GM12878 (cell line): ENCODE measurements at regions not wholly inside any gene's neighbourhood (a gene's known extent, or its start where the extent isn't known, plus 50 kb on each side); places are given as distances from the start of the nearest gene placed in this dataset.

Experiments used
- ATAC-seq: fragments of 200-7000 bp; cut with Tn5 transposase; 3 replicates; pipeline ENCODE4 v1.9.1; 2020; ENCODE audit warnings: mild to moderate bottlenecking, moderate library complexity
- BruUV-seq: library from RNA; stranded (reverse); fragments of 400-500 nt; replicated peaks from 2 replicates; lab custom pipeline; 2021; lab: Mats Ljungman, UMichigan
- CTCF ChIA-PET: fragments of 300-600 bp; sonication (Branson Sonifier 250); formaldehyde crosslinking; extraction: SDS; loops from one replicate; lab custom pipeline; 2021; ENCODE audit warnings: inconsistent platforms; lab: Yijun Ruan, JAX
- POLR2A ChIA-PET: fragments of 350-600 bp; formaldehyde crosslinking; extraction: SDS; loops from one replicate; lab custom pipeline; 2021; ENCODE audit warnings: inconsistent platforms; lab: Charles Lee
- RAD21 ChIA-PET: fragments of 300-600 bp; sonication (Branson Sonifier 250); formaldehyde crosslinking; loops from one replicate; lab custom pipeline; 2023; ENCODE audit warnings: antibody characterized with exemption; ENCODE audit not compliant: unreplicated experiment; lab: Charles Lee
- SMC1A ChIA-PET: fragments of 300-600 bp; sonication (Branson Sonifier 250); formaldehyde crosslinking; loops from one replicate; lab custom pipeline; 2023; ENCODE audit not compliant: unreplicated experiment, uncharacterized antibody; lab: Charles Lee
- DNase-seq: peaks from one replicate; pipeline ENCODE4 v3.0.0-alpha.2; 2011; ENCODE audit warnings: low read depth, low spot score
- FAIRE-seq: peaks from 3 replicates; lab custom pipeline; 2011; peaks lifted over from hg19 to GRCh38; lab: Jason Lieb, UNC
- H2AFZ ChIP-seq: 2 replicates; pipeline ENCODE4 v1.6.0; 2011; ENCODE audit warnings: low read depth, low read length, control low read depth; ENCODE audit not compliant: control insufficient read depth
- H3K27ac ChIP-seq: 2 replicates; pipeline ENCODE4 v1.5.1; 2011; ENCODE audit warnings: control low read depth; ENCODE audit not compliant: control insufficient read depth, insufficient read depth
- H3K27me3 ChIP-seq, 2 experiments: replicated peaks in 1 of 2; 2 replicates each; pipeline versions ENCODE4 v1.6.0 to v1.6.1; 2011; ENCODE audit warnings: low read length in 1 of 2; ENCODE audit not compliant: control insufficient read depth in 2 of 2, insufficient read depth in 2 of 2
- H3K36me3 ChIP-seq, 2 experiments: 2 replicates each; pipeline ENCODE4 v1.5.1; 2011; ENCODE audit warnings: low read length in 1 of 2; ENCODE audit not compliant: control insufficient read depth in 2 of 2, insufficient read depth in 2 of 2
- H3K4me1 ChIP-seq: 2 replicates; pipeline ENCODE4 v1.6.1; 2011; ENCODE audit warnings: mild to moderate bottlenecking, low read length, moderate library complexity, mixed read lengths; ENCODE audit not compliant: control insufficient read depth, insufficient read depth
- H3K4me2 ChIP-seq: 2 replicates; pipeline ENCODE4 v1.6.0; 2011; ENCODE audit warnings: control low read depth; ENCODE audit not compliant: control insufficient read depth, insufficient read depth
- H3K4me3 ChIP-seq: fragments of 200-600 bp; sonication (generic); 2 replicates; pipeline ENCODE4 v1.5.1; 2016
- H3K79me2 ChIP-seq: 2 replicates; pipeline ENCODE4 v1.6.0; 2011; ENCODE audit warnings: low read length; ENCODE audit not compliant: control insufficient read depth, insufficient read depth
- H3K9ac ChIP-seq: 2 replicates; pipeline ENCODE4 v1.8.0; 2011; ENCODE audit warnings: low read length, control low read depth, mixed read lengths; ENCODE audit not compliant: control insufficient read depth, insufficient read depth
- H3K9me3 ChIP-seq: replicated peaks from 3 replicates; pipeline ENCODE4 v1.5.1; 2011; ENCODE audit warnings: mild to moderate bottlenecking, low read length; ENCODE audit not compliant: control insufficient read depth, insufficient read depth
- H4K20me1 ChIP-seq: 2 replicates; pipeline ENCODE4 v1.6.0; 2011; ENCODE audit not compliant: control insufficient read depth, insufficient read depth
- CBX5 ChIP-seq: sonication (generic); IDR thresholded peaks from 2 replicates; pipeline ENCODE4 v1.6.1; 2016; ENCODE audit warnings: low read depth, moderate library complexity, mild to moderate bottlenecking, inconsistent platforms
- DPF2 ChIP-seq: fragments of 450-650 bp; IDR thresholded peaks from 2 replicates; pipeline ENCODE4 v1.6.1; 2017; ENCODE audit warnings: mild to moderate bottlenecking
- EZH2 ChIP-seq: IDR thresholded peaks from 2 replicates; pipeline ENCODE4 v1.6.1; 2012; ENCODE audit warnings: low read depth, mild to moderate bottlenecking, control low read depth, inconsistent platforms, low read length, borderline replicate concordance; ENCODE audit not compliant: control insufficient read depth
- GATAD2B ChIP-seq: fragments of 450-650 bp; conservative IDR thresholded peaks from 2 replicates; pipeline ENCODE4 v1.6.1; 2017; ENCODE audit warnings: low read depth, mild to moderate bottlenecking, moderate library complexity
- HDAC6 ChIP-seq: fragments of 200-600 bp; sonication (generic); IDR thresholded peaks from one replicate; pipeline ENCODE4 v1.8.0; 2017; ENCODE audit warnings: antibody characterized with exemption; ENCODE audit not compliant: unreplicated experiment
- HDGF ChIP-seq: fragments of 450-650 bp; IDR thresholded peaks from 2 replicates; pipeline ENCODE4 v1.6.1; 2016; ENCODE audit warnings: antibody characterized with exemption
- JUNB ChIP-seq: IDR thresholded peaks from 2 replicates; pipeline ENCODE4 v1.6.1; 2016; ENCODE audit warnings: antibody characterized with exemption, mild to moderate bottlenecking
- MEF2A ChIP-seq: IDR thresholded peaks from 2 replicates; pipeline ENCODE4 v1.6.1; 2011; ENCODE audit warnings: low read depth, mild to moderate bottlenecking, low read length, moderate library complexity; ENCODE audit not compliant: insufficient read depth
- RAD21 ChIP-seq: IDR thresholded peaks from 2 replicates; pipeline ENCODE4 v1.6.1; 2011; ENCODE audit warnings: mild to moderate bottlenecking, low read depth, low read length, moderate library complexity; ENCODE audit not compliant: insufficient read depth
- RELA ChIP-seq: fragments of 450-650 bp; IDR thresholded peaks from 2 replicates; pipeline ENCODE4 v1.8.0; 2014; ENCODE audit warnings: borderline replicate concordance; ENCODE audit not compliant: partially characterized antibody
- RELB ChIP-seq: fragments of 450-650 bp; IDR thresholded peaks from 2 replicates; pipeline ENCODE4 v1.6.1; 2017; ENCODE audit warnings: low read depth, mild to moderate bottlenecking, moderate library complexity
- RFX5 ChIP-seq: IDR thresholded peaks from 2 replicates; pipeline ENCODE4 v1.6.1; 2011; ENCODE audit warnings: low read depth, low read length, improper control_type of control experiment
- RUNX3 ChIP-seq: IDR thresholded peaks from 2 replicates; pipeline ENCODE4 v1.6.1; 2012; ENCODE audit warnings: low read length, inconsistent platforms
- SMAD1 ChIP-seq: fragments of 450-650 bp; IDR thresholded peaks from 2 replicates; pipeline ENCODE4 v1.6.1; 2018; ENCODE audit warnings: mild to moderate bottlenecking, low read depth; ENCODE audit not compliant: partially characterized antibody
- SMC3 ChIP-seq: IDR thresholded peaks from 2 replicates; pipeline ENCODE4 v1.6.1; 2011; ENCODE audit warnings: low read length, improper control_type of control experiment, borderline replicate concordance
- SPI1 ChIP-seq: IDR thresholded peaks from 2 replicates; pipeline ENCODE4 v1.6.1; 2011; ENCODE audit warnings: low read depth, mild to moderate bottlenecking, low read length, moderate library complexity, borderline replicate concordance; ENCODE audit not compliant: insufficient read depth
- YY1 ChIP-seq: IDR thresholded peaks from 2 replicates; pipeline ENCODE4 v1.6.1; 2011; ENCODE audit warnings: low read depth, mild to moderate bottlenecking, low read length
- ZNF217 ChIP-seq: fragments of 450-650 bp; IDR thresholded peaks from 2 replicates; pipeline ENCODE4 v1.6.1; 2017; ENCODE audit warnings: antibody characterized with exemption, mild to moderate bottlenecking
- ZZZ3 ChIP-seq: IDR thresholded peaks from 2 replicates; pipeline ENCODE4 v1.6.1; 2011; ENCODE audit warnings: low read depth; ENCODE audit not compliant: control insufficient read depth, insufficient read length
- WGBS: methylation state at CpG from one replicate; pipeline ENCODE4 v1.1.6; 2016; ENCODE audit warnings: low lambda C conversion rate; ENCODE audit not compliant: insufficient replicate concordance, insufficient coverage; ENCODE audit errors: missing lambda C conversion rate; 5-methylcytosine and 5-hydroxymethylcytosine counted together
- in situ Hi-C: fragments of 300-500 bp; cut with MboI; formaldehyde crosslinking; loops from 9 replicates; pipeline ENCODE4 v1.14.3; 2018; ENCODE audit warnings: mixed read lengths
- intact Hi-C: fragments of 100-400 bp; cut with micrococcal nuclease; formaldehyde crosslinking; loops from one replicate; pipeline ENCODE4 v1.14.2; 2022; ENCODE audit not compliant: unreplicated experiment
- TF ChIP-seq, protein P1 (sequence below): IDR thresholded peaks from 2 replicates; pipeline ENCODE4 v1.6.1; 2011; ENCODE audit warnings: low read depth, mild to moderate bottlenecking, low read length, moderate library complexity, borderline replicate concordance; ENCODE audit errors: extremely low read depth

- 46% methylated on average over 2 of the region's 2 CpGs for WGBS
- Histone ChIP-seq H4K20me1 (no peaks in the 10 kb centered on the region), H3K4me2 (no peak overlapping the region), H2AFZ (no peak overlapping the region), H3K27ac (no peak overlapping the region), H3K9ac (no peak overlapping the region), H3K36me3 (no peaks in the 10 kb centered on the region), H3K4me1 (no peaks in the 10 kb centered on the region), H3K27me3 (no peaks in the 10 kb centered on the region), H3K4me3 (no peak overlapping the region), H3K9me3 (no peaks in the 10 kb centered on the region), H3K79me2 (no peaks in the 10 kb centered on the region)
- ChIA-PET SMC1A (interaction anchor here (0.9 to 1.1 kb wide), 3 partner anchors 9 to 12 kb away, joined by 3 read pairs; no protein-coding TSS in a partner anchor), POLR2A (interaction anchor here (1.4 kb wide), 1 partner anchor 18 kb away, joined by 3 read pairs; no protein-coding TSS in a partner anchor), RAD21 (no interaction called here), CTCF (interaction anchor here (1.6 kb wide), 1 partner anchor 20 kb away, joined by 3 read pairs; no protein-coding TSS in a partner anchor)
- BruUV-seq = no TSS peak
- TF ChIP-seq SPI1 (no peak), HDAC6 (no peak), GATAD2B (no peak), SMAD1 (no peak), RFX5 (no peak), RUNX3 (no peak), DPF2 (no peak), JUNB (no peak), CBX5 (no peak), MEF2A (no peak), SMC3 (no peak), ZZZ3 (no peak), HDGF (no peak), ZNF217 (no peak), RELB (no peak), RELA (no peak), RAD21 (no peak), EZH2 (no peak), YY1 (no peak)
- TF ChIP-seq, protein P1, sequence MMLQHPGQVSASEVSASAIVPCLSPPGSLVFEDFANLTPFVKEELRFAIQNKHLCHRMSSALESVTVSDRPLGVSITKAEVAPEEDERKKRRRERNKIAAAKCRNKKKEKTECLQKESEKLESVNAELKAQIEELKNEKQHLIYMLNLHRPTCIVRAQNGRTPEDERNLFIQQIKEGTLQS = no peak
- DNase-seq (no peak), FAIRE-seq (no peak), ATAC-seq (no peak)
- intact Hi-C loops (no loop called here), in situ Hi-C loops (no loop called here)
Measured at GRCh38 chr6:141532211-141532610, 600.5 kb upstream of the GJE1 start.
